C4-2B (cell line): ENCODE measurements at regions not wholly inside any gene's neighbourhood (a gene's known extent, or its start where the extent isn't known, plus 50 kb on each side); places are given as distances from the start of the nearest gene placed in this dataset.

Experiments
- ZFX ChIP-seq: fragments of 450-650 bp; IDR thresholded peaks from 2 replicates; pipeline ENCODE4 v1.6.1; 2017
- TF ChIP-seq, protein P1 (sequence below): fragments of 450-650 bp; conservative IDR thresholded peaks from 2 replicates; pipeline ENCODE4 v1.5.1; 2017; ENCODE audit warnings: mild to moderate bottlenecking

DNA sequence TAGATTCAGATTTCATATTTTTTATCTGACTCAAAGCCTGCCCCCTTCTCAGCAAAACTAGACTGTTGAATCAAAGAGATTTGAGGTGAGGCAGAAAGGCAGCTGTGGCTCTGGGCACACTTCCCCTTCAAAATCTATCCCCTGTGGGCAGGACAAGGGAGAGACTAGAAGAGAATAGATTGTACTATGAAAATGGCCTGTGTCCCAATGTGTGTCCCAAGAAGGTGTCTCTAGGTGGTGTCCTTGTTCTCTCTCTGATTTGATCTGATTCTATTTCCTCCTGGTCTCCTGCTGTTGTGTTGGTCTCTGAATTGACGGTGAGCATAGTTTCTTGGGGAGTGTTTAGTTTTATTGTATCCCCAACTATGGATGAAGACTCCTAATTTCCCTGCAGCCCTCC is 565.8 kb upstream of the ATP2B1 start:
- TF ChIP-seq, protein P1, sequence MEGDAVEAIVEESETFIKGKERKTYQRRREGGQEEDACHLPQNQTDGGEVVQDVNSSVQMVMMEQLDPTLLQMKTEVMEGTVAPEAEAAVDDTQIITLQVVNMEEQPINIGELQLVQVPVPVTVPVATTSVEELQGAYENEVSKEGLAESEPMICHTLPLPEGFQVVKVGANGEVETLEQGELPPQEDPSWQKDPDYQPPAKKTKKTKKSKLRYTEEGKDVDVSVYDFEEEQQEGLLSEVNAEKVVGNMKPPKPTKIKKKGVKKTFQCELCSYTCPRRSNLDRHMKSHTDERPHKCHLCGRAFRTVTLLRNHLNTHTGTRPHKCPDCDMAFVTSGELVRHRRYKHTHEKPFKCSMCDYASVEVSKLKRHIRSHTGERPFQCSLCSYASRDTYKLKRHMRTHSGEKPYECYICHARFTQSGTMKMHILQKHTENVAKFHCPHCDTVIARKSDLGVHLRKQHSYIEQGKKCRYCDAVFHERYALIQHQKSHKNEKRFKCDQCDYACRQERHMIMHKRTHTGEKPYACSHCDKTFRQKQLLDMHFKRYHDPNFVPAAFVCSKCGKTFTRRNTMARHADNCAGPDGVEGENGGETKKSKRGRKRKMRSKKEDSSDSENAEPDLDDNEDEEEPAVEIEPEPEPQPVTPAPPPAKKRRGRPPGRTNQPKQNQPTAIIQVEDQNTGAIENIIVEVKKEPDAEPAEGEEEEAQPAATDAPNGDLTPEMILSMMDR: peak; percentile 24
- no peak for TF ChIP-seq ZFX
